C4-2B (cell line): ENCODE measurements at regions not wholly inside any gene's neighbourhood (a gene's known extent, or its start where the extent isn't known, plus 50 kb on each side); places are given as distances from the start of the nearest gene placed in this dataset.

Experiments used
- CTCF ChIP-seq: fragments of 450-650 bp; conservative IDR thresholded peaks from 2 replicates; pipeline ENCODE4 v1.5.1; 2017; ENCODE audit warnings: mild to moderate bottlenecking
- ZFX ChIP-seq: fragments of 450-650 bp; IDR thresholded peaks from 2 replicates; pipeline ENCODE4 v1.6.1; 2017

DNA sequence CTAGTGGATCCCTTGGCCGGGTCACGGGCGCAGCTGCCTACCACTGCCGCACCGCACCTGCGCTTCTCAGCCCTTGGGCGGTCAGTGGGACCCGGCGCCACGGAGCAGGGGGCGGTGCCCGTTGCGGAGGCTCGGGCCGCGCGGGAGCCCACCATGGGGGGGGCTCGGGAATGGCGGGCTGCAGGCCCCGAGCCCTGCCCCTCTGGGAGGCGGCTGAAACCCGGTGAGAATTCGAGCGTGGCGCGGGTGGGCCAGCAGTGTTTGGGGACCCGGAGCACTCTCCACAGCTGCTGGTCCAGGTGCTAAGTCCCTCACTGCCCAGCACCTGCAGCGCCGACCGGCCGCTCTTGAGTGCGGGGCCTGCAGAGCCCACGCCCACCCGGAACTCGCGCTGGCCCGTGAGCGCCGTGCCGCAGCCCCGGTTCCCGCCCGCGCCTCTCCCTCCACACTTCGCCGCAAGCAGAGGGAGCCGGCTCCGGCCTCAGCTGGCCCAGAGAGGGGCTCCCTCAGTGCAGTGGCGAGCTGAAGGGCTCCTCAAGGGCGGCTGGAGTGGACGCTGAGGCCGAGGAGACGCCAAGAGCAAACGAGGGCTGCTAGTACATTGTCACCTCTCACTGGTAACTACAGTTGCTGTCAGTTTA lies 120.5 kb upstream of the TMEM170B start:
- TF ChIP-seq CTCF = no peak
- no peak for TF ChIP-seq ZFX
